ENCODE measurements at regions not wholly inside any gene's neighbourhood (a gene's known extent, or its start where the extent isn't known, plus 50 kb on each side); places are given as distances from the start of the nearest gene placed in this dataset.

DNA sequence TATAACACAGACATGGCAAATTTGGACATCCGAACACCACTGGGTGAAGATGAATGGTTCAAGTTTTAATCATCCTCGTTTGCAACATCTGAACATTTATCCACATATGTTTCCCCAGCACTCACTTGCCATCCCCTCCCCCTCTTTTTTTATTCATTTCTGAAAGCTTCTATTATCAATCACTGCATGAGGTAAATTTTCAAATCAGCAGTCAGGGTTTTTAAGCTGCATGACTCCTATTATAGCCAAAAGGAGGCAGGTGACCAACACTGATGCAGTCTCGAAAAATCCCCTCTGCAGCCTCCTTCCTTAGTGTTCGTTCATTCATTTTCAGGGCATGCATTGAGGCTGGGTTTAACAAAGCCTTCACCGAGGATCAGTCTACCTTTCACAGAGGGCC, 530.8 kb upstream of the JARID2 start:
- H3K4me3 ChIP-seq (replicated peaks in 1 of 4; ENCODE audit: control extremely low read depth in 1 of 4, insufficient read depth in 1 of 4, low read depth in 3 of 4, low read length in 4 of 4) = no peak overlapping the region
- no peaks in the 10 kb centered on the region for H3K27me3 ChIP-seq (ENCODE audit: control insufficient read depth, insufficient read depth, low read length)
- H3K79me2 ChIP-seq (ENCODE audit: control insufficient read depth, insufficient read depth, low read length) = no peaks in the 10 kb centered on the region
- TF ChIP-seq, protein P1, sequence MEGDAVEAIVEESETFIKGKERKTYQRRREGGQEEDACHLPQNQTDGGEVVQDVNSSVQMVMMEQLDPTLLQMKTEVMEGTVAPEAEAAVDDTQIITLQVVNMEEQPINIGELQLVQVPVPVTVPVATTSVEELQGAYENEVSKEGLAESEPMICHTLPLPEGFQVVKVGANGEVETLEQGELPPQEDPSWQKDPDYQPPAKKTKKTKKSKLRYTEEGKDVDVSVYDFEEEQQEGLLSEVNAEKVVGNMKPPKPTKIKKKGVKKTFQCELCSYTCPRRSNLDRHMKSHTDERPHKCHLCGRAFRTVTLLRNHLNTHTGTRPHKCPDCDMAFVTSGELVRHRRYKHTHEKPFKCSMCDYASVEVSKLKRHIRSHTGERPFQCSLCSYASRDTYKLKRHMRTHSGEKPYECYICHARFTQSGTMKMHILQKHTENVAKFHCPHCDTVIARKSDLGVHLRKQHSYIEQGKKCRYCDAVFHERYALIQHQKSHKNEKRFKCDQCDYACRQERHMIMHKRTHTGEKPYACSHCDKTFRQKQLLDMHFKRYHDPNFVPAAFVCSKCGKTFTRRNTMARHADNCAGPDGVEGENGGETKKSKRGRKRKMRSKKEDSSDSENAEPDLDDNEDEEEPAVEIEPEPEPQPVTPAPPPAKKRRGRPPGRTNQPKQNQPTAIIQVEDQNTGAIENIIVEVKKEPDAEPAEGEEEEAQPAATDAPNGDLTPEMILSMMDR (conservative IDR thresholded peaks at IDR 0.05 in 1 of 2, IDR thresholded peaks at IDR 0.05 in 1 of 2; ENCODE audit: low read depth in 1 of 2, low read length in 2 of 2) = no peak
- TF ChIP-seq EZH2 (IDR thresholded peaks at IDR 0.05; ENCODE audit: low read length, missing control alignments) = no peak
- H3K4me2 ChIP-seq (ENCODE audit: extremely low read depth, insufficient read depth, low read length) = no peak overlapping the region
- no peak overlapping the region for H2AFZ ChIP-seq (ENCODE audit: low read length)
- H4K20me1 ChIP-seq (ENCODE audit: control insufficient read depth, extremely low read depth, insufficient read depth, low read length) = no peaks in the 10 kb centered on the region
- no peaks in the 10 kb centered on the region for H3K9me3 ChIP-seq (ENCODE audit: control insufficient read depth, insufficient read depth, low read depth, low read length)
- H3K4me1 ChIP-seq (ENCODE audit: control insufficient read depth, extremely low read depth, insufficient read depth, low read length) = peaks cover 11% of the 10 kb centered on the region
- H3K9ac ChIP-seq (ENCODE audit: insufficient read depth, low read length) = no peak overlapping the region
- H3K27ac ChIP-seq (ENCODE audit: insufficient read depth, low read length) = no peak overlapping the region
- DNase-seq (ENCODE audit: low read depth in 2 of 2) = no peak
- no peaks in the 10 kb centered on the region for H3K36me3 ChIP-seq (ENCODE audit: control insufficient read depth, insufficient read depth, low read length)

DNA sequence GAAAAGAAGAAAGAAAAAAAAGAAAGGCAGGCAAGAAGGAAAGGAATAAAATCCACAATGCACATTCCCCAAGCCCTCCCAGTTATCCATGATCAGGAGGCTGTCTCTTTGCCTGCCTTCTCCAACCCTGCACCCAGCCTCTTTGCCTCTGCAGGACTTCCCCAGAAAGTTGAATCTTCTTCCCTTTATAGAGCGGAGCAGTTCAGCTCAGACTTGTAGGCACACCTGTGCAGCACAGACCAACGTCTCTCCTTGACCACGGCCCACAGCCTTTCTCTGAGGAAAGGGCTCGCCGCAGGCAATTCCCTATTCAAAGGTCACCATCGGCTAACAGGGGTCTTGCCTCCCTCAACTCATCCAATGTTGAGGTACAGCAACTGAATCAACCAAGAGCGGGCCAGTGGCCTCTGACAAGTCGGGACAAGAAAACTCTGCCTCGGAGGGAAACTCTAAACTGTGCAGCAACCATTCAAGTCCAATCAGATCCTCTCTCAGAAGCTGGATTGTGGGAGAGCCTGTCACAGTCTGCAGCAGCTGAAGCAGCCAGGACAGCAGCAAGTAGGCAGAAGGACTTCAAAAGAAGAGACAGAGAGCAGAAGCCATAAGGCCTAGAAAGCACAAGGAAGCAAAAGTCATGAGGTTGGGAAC, 529.2 kb upstream of the JARID2 start:
- Histone ChIP-seq H3K27ac (ENCODE audit: insufficient read depth, low read length) (no peak overlapping the region), H3K27me3 (ENCODE audit: control insufficient read depth, insufficient read depth, low read length) (no peaks in the 10 kb centered on the region), H2AFZ (ENCODE audit: low read length) (no peak overlapping the region), H3K4me1 (ENCODE audit: control insufficient read depth, extremely low read depth, insufficient read depth, low read length) (peaks cover 11% of the 10 kb centered on the region), H3K4me2 (ENCODE audit: extremely low read depth, insufficient read depth, low read length) (no peak overlapping the region), H4K20me1 (ENCODE audit: control insufficient read depth, extremely low read depth, insufficient read depth, low read length) (no peaks in the 10 kb centered on the region), H3K36me3 (ENCODE audit: control insufficient read depth, insufficient read depth, low read length) (no peaks in the 10 kb centered on the region), H3K9ac (ENCODE audit: insufficient read depth, low read length) (no peak overlapping the region), H3K79me2 (ENCODE audit: control insufficient read depth, insufficient read depth, low read length) (no peaks in the 10 kb centered on the region), H3K4me3 (replicated peaks in 1 of 4; ENCODE audit: control extremely low read depth in 1 of 4, insufficient read depth in 1 of 4, low read depth in 3 of 4, low read length in 4 of 4) (no peak overlapping the region), H3K9me3 (ENCODE audit: control insufficient read depth, insufficient read depth, low read depth, low read length) (no peaks in the 10 kb centered on the region)
- TF ChIP-seq, protein P1 (conservative IDR thresholded peaks at IDR 0.05 in 1 of 2, IDR thresholded peaks at IDR 0.05 in 1 of 2; ENCODE audit: low read depth in 1 of 2, low read length in 2 of 2) = no peak
- no peak for TF ChIP-seq EZH2 (IDR thresholded peaks at IDR 0.05; ENCODE audit: low read length, missing control alignments)
- DNase-seq (ENCODE audit: low read depth in 2 of 2) = no peak

DNA sequence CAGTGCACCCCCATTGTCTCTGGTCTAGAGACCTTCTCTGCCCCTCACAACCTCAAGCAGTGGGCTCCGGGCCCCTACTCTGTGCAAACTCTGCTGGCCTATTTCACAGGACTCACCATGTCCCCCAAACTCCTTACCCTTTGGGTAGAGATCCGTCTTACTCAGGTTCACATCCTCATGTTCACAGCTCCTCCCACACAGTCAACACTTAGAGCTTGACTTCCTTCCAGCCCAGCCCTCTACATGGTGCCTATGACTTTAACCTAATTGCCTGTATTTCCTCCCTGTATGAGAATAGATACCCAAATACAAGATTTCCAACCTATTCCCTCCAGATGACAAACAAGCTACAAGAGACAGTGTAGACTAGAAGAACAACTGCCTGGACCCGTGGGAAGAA, 528.6 kb upstream of the JARID2 start:
- Histone ChIP-seq H3K4me2 (ENCODE audit: extremely low read depth, insufficient read depth, low read length) (no peak overlapping the region), H3K4me3 (replicated peaks in 1 of 4; ENCODE audit: control extremely low read depth in 1 of 4, insufficient read depth in 1 of 4, low read depth in 3 of 4, low read length in 4 of 4) (no peak overlapping the region), H3K27ac (ENCODE audit: insufficient read depth, low read length) (no peak overlapping the region), H2AFZ (ENCODE audit: low read length) (no peak overlapping the region), H3K36me3 (ENCODE audit: control insufficient read depth, insufficient read depth, low read length) (no peaks in the 10 kb centered on the region), H3K4me1 (ENCODE audit: control insufficient read depth, extremely low read depth, insufficient read depth, low read length) (peaks cover 11% of the 10 kb centered on the region), H3K9ac (ENCODE audit: insufficient read depth, low read length) (no peak overlapping the region), H3K27me3 (ENCODE audit: control insufficient read depth, insufficient read depth, low read length) (no peaks in the 10 kb centered on the region), H4K20me1 (ENCODE audit: control insufficient read depth, extremely low read depth, insufficient read depth, low read length) (no peaks in the 10 kb centered on the region), H3K79me2 (ENCODE audit: control insufficient read depth, insufficient read depth, low read length) (no peaks in the 10 kb centered on the region), H3K9me3 (ENCODE audit: control insufficient read depth, insufficient read depth, low read depth, low read length) (no peaks in the 10 kb centered on the region)
- TF ChIP-seq, protein P1 (conservative IDR thresholded peaks at IDR 0.05 in 1 of 2, IDR thresholded peaks at IDR 0.05 in 1 of 2; ENCODE audit: low read depth in 1 of 2, low read length in 2 of 2) = no peak
- TF ChIP-seq EZH2 (IDR thresholded peaks at IDR 0.05; ENCODE audit: low read length, missing control alignments) = no peak
- no peak for DNase-seq (ENCODE audit: low read depth in 2 of 2)
